Muscle of arm (tissue), 1 donor: ENCODE measurements at regions not wholly inside any gene's neighbourhood (a gene's known extent, or its start where the extent isn't known, plus 50 kb on each side); places are given as distances from the start of the nearest gene placed in this dataset.

Source experiments
- DNase-seq: peaks from one replicate; pipeline ENCODE4 v3.0.0-alpha.2; 2013

GRCh38 chr15:46242935-46243334 is 608.1 kb downstream of the SQOR start:
- no peak for DNase-seq

GRCh38 chr15:46251903-46252302 is 617.1 kb downstream of the SQOR start:
- no peak for DNase-seq

- no peak for DNase-seq
Measured at GRCh38 chr15:46258056-46258455, 623.2 kb downstream of the SQOR start.

- no peak for DNase-seq
Measured at GRCh38 chr15:46260937-46261336, 626.1 kb downstream of the SQOR start.

GRCh38 chr15:46265664-46266347 is 631.0 kb downstream of the SQOR start:
- DNase-seq: no peak

- no peak for DNase-seq
Measured at GRCh38 chr15:46266661-46267060, 631.8 kb downstream of the SQOR start.

GRCh38 chr15:46270481-46271147 is 635.8 kb downstream of the SQOR start:
- no peak for DNase-seq

GRCh38 chr15:46275701-46276100 is 640.9 kb downstream of the SQOR start:
- DNase-seq: no peak

GRCh38 chr15:46277451-46277850 is 642.6 kb downstream of the SQOR start:
- no peak for DNase-seq

GRCh38 chr15:46278062-46278461 is 643.2 kb downstream of the SQOR start:
- no peak for DNase-seq

- DNase-seq: no peak
Measured at GRCh38 chr15:46278486-46279090, 643.8 kb downstream of the SQOR start.

GRCh38 chr15:46280762-46281542 is 646.1 kb downstream of the SQOR start:
- no peak for DNase-seq

- no peak for DNase-seq
Measured at GRCh38 chr15:46293550-46293949, 658.7 kb downstream of the SQOR start.

GRCh38 chr15:46296002-46296401 is 661.2 kb downstream of the SQOR start:
- no peak for DNase-seq

- DNase-seq: no peak
Measured at GRCh38 chr15:46296797-46297196, 662.0 kb downstream of the SQOR start.

- DNase-seq: no peak
Measured at GRCh38 chr15:46297766-46298165, 662.9 kb downstream of the SQOR start.

GRCh38 chr15:46300716-46301115 is 665.9 kb downstream of the SQOR start:
- DNase-seq: no peak

- DNase-seq: no peak
Measured at GRCh38 chr15:46301291-46301690, 666.5 kb downstream of the SQOR start.

GRCh38 chr15:46301826-46302225 is 667.0 kb downstream of the SQOR start:
- no peak for DNase-seq

GRCh38 chr15:46304321-46304720 is 669.5 kb downstream of the SQOR start:
- no peak for DNase-seq

- no peak for DNase-seq
Measured at GRCh38 chr15:46307746-46308145, 672.9 kb downstream of the SQOR start.

- no peak for DNase-seq
Measured at GRCh38 chr15:46309914-46310313, 675.1 kb downstream of the SQOR start.
